GM21390 (cell line): ENCODE measurements at regions not wholly inside any gene's neighbourhood (a gene's known extent, or its start where the extent isn't known, plus 50 kb on each side); places are given as distances from the start of the nearest gene placed in this dataset.
"Not testable (repeated sequence)": the region's sequence is repeated elsewhere in the genome, so short reads cannot be mapped to it uniquely, and the experiment has no call there.

ENCODE experiments used
- ATAC-seq: cut with Tn5 transposase; IDR thresholded peaks from one replicate; pipeline ENCODE4 v1.9.1; 2021; ENCODE audit not compliant: unreplicated experiment

DNA sequence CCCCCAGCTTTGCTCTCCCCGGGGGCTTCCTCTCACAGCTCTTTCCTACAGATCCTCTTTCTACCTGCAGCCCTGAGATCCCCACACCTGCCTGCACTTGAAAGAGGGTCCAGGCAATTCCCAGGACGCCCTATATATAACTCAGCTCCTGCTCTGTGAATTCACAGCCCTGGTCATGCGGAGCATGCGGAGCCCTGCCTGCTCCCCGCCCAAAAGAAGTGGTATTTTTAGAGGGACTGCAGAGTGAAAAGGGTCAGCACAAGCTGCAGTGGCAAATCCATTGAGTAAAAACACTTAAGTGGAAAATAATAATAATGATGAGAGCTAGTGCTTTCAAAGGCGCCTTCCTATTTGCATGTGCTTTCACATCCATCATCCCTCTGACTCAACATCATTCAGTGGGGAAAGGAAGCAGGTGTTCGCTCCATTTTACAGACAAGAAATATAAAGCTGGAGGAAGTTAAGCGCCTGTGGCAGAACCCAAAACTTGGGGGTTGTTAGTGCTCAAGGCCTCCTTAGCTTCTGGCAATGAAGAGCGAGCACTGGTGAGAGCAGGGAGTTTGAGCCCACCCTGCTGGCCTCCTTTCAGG is 76.3 kb upstream of the LIPC start:
- no peak for ATAC-seq

DNA sequence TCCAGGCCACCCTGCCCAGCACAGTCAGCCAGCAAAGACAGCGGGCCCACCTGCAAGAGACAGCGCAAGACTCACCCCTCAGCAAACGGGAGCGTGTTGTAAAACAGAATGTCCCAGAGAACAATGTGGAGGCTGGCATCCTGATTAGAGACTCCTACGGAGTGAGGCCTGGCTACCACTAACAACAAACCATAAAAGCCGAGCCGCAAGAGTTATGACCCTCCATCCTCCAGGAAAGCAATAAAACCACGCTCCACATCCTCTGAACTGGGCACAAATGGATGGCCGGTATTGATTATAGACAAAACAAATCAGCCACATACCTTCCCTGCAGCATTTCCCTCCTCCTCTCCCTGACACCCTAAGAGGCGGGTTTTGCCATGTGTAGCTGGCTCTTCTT is 75.8 kb upstream of the LIPC start:
- ATAC-seq = no peak

DNA sequence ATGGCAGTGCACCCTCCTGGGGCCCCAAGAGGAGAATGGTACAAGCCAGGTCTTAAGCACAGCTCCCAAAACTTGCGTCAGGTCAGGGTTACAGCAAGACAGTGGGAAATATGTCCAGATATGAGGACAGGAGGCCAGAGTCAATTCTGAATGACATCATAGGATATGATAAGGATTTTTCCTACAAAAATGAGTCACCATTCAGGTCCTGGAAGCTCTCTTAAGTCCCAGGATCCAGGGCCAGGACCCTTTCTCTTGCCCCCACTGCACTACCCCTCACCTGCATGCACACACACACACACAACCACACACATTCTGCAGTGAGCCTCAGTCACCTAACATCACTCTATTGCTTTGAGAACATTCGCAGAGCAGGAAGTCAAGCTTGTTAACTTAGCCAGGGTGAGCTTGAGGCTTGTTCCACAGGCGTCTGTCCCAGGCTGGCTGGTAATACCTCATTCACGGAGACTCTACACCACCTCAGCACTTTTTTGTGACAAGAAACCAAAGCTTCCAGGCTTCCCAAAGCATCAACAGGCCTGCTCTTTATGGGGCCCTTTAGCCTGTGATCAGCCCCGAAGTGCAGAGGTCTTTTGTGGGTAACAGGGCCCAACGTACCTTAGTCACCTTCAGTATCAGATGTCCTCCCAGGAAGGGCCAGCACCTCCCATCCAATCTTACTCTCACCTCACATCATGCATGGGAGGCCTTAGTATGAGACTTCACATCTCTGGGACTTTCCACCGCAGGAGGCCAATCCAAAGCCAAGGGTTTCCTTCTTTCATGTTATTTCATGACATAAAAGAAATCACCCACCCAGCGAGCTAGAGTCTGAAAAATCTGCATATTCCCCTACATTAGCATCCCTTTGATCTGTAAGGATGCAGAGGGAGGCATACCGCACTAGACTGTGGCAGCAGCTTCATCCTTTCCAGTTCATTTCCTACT is 74.0 kb upstream of the LIPC start:
- no peak for ATAC-seq

DNA sequence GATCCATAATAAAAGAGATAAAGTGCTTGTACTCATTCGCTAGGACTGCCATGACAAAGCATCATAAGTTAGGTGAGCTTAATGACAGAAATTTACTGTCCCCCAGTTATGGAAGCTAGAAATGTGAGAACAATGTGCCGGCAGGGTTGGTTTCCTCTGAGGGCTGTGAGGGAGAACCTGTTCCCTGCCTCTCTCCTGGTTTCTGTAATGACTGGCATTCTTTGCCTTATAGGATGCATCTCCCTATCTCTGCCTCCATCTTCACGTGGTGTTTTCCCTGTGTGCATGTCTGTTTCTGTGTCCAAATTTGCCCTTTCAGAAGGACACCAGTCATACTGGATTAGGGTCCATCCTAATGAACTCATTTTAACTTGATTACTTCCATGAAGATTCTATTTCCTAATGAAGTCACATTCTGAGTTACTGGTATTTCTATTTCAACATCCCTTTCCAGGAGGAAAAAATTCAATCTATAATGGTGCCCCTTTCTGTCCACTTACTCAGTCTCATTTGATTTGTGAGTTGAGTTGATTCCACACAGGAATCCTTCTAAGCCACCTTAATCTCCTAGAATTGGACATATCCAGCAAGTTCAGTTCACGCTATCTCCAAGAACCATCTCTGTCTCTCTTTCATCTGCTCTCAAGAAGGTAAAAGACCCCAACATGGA is 71.2 kb upstream of the LIPC start:
- ATAC-seq = no peak

DNA sequence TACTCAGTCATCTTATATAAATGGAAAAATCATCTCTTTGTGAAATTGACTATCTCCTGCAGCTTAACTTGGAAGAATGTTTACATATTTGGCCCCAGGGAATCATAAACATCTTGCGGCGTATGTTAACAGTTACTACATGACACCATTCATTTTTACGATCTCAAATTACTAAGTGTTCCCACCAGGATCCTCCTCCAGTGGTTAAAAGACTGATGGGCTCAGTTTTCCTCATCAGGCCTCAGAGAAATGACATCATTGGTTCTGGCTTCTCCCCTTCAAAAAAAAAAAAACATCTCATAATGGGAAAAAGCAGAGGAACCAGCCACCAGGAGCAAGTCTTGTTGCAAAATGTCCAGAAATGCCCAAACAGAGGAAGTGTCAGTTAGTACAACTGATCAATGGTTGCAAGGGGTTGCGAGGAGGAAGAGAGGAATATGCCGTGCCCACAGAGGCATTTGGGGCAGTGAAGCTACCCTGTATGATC is 70.5 kb upstream of the LIPC start:
- no peak for ATAC-seq

DNA sequence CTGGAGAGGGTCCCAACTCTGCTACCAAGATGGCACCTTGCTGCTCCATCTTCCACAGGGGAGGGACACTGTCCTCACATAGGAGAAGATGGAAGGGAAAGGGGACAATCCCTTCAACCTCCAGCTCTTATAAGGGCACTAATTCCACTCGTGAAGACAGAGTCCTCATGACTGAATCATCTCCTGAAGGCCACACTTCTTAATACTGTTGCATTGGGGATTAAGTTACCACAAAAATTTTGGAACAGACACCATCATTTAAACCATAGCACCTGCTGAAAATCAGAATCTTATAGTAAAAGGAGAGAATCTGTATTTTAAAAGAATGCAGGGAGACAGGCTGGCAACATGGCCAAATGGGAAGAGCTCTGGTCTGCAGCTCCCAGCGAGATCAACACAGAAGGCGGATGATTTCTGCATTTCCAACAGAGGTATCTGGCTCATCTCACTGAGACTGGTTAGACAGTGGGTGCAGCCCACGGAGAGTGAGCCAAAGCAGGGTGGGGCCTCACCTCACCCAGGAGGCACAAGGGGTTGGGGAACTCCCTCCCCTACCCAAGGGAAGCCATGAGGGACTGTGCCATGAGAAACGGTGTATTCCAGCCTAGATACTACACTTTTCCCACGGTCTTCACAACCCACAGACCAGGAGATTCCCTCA is 69.4 kb upstream of the LIPC start:
- no peak for ATAC-seq

DNA sequence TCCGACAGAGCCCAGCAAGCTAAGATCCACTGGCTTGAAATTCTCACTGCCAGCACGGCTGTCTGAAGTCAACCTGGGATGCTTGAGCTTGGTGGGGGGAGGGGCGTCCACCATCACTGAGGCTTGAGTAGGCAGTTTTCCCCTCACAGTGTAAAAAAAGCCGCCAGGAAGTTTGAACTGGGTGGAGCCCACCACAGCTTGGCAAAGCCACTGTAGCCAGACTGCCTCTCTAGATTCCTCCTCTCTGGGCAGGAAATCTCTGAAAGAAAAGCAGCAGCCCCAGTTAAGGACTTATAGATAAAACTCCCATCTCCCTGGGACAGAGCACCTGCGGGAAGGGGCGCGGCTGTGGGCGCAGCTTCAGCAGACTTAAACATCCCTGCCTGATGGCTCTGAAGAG is 68.7 kb upstream of the LIPC start:
- not testable (repeated sequence) for ATAC-seq

DNA sequence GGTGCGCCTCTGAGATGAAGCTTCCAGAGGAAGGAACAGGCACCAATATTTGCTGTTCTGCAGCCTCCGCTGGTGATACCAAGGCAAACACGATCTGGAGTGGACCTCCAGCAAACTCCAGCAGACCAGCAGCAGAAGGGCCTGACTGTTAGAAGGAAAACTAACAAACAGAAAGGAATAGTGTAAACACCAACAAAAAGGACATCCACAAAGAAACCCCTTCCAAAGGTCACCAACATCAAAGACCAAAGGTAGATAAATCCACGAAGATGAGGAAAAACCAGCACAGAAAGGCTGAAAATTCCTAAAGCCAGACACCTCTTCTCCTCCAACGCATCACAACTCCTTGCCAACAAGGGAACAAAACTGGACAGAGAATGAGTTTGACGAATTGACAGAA is 68.1 kb upstream of the LIPC start:
- not testable (repeated sequence) for ATAC-seq

DNA sequence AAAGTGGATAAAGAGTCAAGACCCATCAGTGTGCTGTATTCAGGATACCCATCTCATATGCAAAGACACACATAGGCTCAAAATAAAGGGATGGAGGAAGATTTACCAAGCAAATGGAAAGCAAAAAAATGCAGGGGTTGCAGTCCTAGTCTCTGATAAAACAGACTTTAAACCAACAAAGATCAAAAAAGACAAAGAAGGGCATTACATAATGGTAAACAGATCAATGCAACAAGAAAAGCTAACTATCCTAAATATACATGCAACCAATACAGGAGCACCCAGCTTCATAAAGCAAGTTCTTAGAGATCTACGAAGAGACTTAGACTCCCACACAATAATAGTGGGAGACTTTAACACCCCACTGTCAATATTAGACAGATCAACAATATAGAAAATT is 66.7 kb upstream of the LIPC start:
- not testable (repeated sequence) for ATAC-seq

DNA sequence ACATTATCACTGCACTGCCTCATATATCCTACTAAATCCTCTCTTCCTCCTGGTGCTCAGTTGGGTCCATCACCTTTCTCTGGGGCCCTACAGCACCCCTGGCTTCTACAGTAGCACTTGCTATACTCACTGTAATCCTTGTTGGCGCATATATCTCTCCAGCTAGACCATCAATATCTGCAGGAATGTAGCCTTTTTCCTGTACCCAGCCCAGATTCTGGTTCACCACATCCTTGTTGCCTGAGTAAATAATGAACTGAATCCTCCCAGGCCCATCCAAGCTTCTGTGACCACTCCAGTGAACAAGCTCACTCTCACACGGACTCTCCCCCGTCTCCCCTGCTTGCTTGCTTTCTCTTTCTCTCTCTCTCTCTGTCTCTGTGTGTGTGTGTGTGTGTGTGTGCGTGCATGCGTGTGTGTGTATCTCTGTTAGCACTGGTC is 62.5 kb upstream of the LIPC start:
- no peak for ATAC-seq

DNA sequence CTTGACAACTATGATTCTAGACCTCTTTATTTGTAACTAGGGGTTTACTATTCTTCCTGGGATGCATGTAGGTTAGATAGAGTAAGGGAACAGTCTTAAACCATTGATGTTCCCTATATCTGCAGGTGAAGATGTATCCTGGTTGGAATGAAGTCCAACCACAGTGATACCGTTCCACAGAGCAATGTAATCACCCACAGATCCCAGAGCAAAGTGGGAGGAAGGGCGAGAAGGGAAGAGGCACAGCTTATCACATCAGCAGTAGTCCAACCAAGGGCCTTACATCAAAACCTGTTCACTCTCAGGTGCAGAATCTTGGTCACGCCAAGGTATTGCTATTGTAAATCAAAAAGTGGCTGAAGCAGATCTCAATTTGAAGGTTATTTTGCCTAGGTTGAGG is 61.8 kb upstream of the LIPC start:
- ATAC-seq = no peak

DNA sequence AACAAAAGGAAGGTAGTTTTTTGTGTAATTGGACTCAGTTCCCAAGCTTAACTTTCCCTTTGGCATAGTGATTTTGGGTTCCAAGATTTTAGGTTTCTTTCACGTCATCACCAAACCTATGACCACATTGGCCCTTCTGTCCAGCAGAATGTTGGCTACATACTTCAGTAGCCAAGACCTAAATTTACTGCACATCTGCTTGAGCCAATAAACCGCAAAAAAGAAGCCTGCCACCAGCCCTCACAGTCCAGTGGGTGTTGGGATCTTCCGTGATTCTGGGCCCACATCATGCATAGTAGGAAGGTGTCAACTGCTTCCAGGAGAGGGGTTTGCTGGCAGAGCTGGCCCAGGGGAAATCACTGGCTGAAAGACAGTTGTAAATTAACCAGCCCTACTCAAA is 57.6 kb upstream of the LIPC start:
- no peak for ATAC-seq

DNA sequence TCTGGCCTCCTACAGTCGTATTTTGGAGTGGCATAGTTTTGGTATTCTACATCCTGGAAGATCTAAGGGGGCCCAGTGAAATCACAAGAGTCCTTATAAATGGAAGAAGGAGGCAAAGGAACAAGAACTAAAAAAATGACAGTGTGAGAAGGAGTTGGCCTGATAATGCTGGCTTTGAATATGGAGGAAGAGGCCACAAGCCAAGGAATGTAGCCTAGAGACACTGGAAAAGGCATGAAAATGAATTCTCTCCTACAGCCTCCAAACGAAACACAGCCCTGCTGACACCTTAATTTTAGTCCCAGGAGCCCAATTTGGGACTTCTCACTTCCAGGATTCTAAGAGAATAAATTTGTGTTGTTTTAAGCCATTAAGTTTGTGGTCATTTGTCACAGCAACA is 54.6 kb upstream of the LIPC start:
- ATAC-seq = no peak

DNA sequence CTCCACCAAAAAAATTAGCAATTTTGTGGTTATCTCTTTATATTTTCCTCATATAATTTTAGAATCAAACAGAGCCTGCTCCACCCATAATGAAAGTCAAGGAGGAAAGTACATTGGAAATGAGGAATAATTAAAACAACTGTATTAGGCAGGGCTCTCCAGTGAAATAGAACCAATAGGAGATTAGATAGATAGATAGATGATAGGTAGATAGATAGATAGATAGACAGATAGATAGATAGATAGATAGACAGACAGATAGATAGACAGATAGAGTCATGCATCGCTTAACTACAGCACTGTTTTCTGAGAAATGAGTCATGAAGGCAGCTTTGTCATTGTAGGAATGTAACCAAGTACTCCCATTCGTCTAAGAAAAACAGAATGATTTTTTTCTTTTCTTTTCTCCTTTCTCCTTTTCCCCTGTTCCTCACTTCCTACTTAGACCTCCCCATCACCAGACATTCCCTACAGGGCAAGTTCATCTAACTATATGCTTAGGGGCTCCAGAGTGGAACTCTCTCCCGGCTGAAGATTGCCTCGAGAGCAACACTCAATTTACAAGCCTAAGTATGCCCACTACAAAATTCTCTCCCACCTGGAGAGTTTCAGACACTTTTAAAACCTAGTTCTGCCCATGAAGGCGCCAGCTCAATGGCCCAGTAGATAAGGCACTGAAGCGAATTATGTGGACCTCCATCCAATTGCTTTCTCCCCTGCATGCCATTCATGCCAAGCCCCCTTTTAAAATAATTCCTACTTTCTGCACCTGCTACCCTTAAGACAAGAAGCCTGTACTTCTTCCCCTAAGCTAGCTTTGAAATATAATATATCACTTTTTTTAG is 53.3 kb upstream of the LIPC start:
- ATAC-seq = no peak

DNA sequence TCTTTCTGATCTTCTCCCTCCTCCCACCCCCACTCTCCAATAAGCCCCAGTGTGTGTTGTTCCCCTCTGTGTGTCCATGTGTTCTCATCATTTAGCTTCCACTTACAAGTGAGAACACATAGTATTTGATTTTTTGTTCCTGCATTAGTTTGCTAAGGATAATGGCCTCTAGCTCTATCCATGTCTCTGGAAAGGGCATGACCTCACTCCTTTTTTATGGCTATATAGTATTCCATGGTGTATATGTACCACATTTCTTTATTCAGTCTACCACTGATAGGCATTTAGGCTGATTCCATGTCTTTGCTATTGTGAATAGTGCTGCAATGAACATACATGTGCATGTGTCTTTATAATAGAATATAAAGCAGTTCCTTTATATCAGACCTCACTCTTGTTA is 52.3 kb upstream of the LIPC start:
- not testable (repeated sequence) for ATAC-seq

DNA sequence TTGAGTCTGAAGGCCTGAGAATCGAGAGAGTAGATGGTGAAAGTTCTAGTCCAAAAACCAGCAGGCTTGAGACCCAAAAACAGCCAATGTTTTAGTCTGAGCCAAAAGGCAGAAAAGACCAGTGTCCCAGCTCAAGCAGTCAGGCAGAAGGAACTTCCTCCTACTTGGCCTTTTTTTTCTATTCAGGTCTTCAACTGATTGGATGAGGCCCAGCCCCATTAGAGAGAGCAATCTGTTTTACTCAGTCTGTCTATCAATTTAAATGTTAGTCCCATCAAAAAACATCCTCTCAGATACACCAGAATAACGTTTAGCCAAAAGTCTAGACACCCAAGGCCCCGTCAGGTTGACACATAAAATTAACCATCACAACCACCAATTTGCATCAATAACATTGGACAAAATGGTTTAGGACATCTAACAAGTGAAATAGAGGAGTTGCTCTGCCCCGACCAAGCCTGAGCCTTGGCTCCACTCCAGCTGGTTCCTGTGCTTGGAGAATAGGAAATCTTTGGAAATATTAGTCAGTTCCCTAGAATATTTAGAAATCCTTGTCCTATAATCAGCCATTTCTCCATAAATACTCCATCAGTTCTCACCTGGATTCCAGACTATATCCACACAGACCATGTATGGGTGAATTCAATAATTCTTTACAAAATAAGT is 51.4 kb upstream of the LIPC start:
- ATAC-seq = no peak

DNA sequence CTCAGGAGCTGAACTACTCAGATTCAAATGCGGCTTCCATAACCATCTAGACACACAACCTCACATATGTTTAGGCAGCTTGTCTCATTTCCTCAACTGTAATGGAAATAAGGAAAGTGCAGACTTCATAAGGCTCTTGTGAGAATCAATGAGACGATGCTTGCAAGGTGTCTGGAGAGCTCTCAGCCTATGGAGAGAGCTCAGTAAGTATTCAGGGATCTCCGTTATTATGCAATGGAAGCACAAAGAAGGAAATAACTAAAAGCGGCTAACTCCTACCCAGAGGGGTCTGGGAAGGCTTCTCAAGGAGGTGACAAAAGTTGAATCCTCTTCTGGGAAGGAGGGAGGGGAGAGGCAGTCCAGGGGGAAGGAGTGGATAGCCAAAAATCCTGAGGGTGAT is 50.1 kb upstream of the LIPC start:
- ATAC-seq = no peak
